ENCODE measurements at regions not wholly inside any gene's neighbourhood (a gene's known extent, or its start where the extent isn't known, plus 50 kb on each side); places are given as distances from the start of the nearest gene placed in this dataset.

- H3K9me3 ChIP-seq, result no peaks in the 10 kb centered on the region
- no peak overlapping the region for H3K4me3 ChIP-seq
- no peak for TF ChIP-seq POLR2A (IDR thresholded peaks at IDR 0.05)
- TF ChIP-seq POLR2AphosphoS5 (IDR thresholded peaks at IDR 0.05), result no peak
- no peak for TF ChIP-seq CTCF (IDR thresholded peaks at IDR 0.05)
- no peaks in the 10 kb centered on the region for H3K36me3 ChIP-seq
- 66% methylated on average over 2 of the region's 2 CpGs for WGBS
- H3K27ac ChIP-seq, result no peak overlapping the region
- intact Hi-C loops (cut with DNase I), result no loop called here
- H3K27me3 ChIP-seq (replicated peaks; ENCODE audit: insufficient read depth), result no peaks in the 10 kb centered on the region
- DNase-seq (ENCODE audit: low spot score), result no peak
- no peaks in the 10 kb centered on the region for H3K4me1 ChIP-seq (replicated peaks)
Measured at GRCh38 chr9:115362640-115363039, 244.7 kb upstream of the TNC start.

GRCh38 chr9:115364991-115365390 lies 247.0 kb upstream of the TNC start:
- 86% methylated on average over 4 of the region's 4 CpGs for WGBS
- H3K4me1 ChIP-seq (replicated peaks), result no peaks in the 10 kb centered on the region
- TF ChIP-seq POLR2A (IDR thresholded peaks at IDR 0.05) (no peak), POLR2AphosphoS5 (IDR thresholded peaks at IDR 0.05) (no peak), CTCF (IDR thresholded peaks at IDR 0.05) (no peak)
- no peak overlapping the region for H3K27ac ChIP-seq
- no peak for DNase-seq (ENCODE audit: low spot score)
- H3K9me3 ChIP-seq, result no peaks in the 10 kb centered on the region
- no peaks in the 10 kb centered on the region for H3K27me3 ChIP-seq (replicated peaks; ENCODE audit: insufficient read depth)
- intact Hi-C loops (cut with DNase I), result no loop called here
- no peaks in the 10 kb centered on the region for H3K36me3 ChIP-seq
- H3K4me3 ChIP-seq, result no peak overlapping the region

GRCh38 chr9:115367321-115367720 lies 249.4 kb upstream of the TNC start:
- intact Hi-C loops (cut with DNase I), result no loop called here
- Histone ChIP-seq H3K4me3 (no peak overlapping the region), H3K36me3 (no peaks in the 10 kb centered on the region), H3K4me1 (replicated peaks) (no peaks in the 10 kb centered on the region), H3K27ac (no peak overlapping the region), H3K27me3 (replicated peaks; ENCODE audit: insufficient read depth) (no peaks in the 10 kb centered on the region), H3K9me3 (no peaks in the 10 kb centered on the region)
- TF ChIP-seq POLR2A (IDR thresholded peaks at IDR 0.05) (no peak), POLR2AphosphoS5 (IDR thresholded peaks at IDR 0.05) (no peak), CTCF (IDR thresholded peaks at IDR 0.05) (no peak)
- DNase-seq (ENCODE audit: low spot score), result no peak
- WGBS, result 93% methylated on average over 4 of the region's 4 CpGs

GRCh38 chr9:115367780-115368525 lies 250.0 kb upstream of the TNC start:
- Histone ChIP-seq H3K9me3 (no peaks in the 10 kb centered on the region), H3K4me1 (replicated peaks) (no peaks in the 10 kb centered on the region), H3K27me3 (replicated peaks; ENCODE audit: insufficient read depth) (no peaks in the 10 kb centered on the region), H3K36me3 (no peaks in the 10 kb centered on the region), H3K4me3 (no peak overlapping the region), H3K27ac (no peak overlapping the region)
- no peak for TF ChIP-seq CTCF (IDR thresholded peaks at IDR 0.05)
- TF ChIP-seq POLR2AphosphoS5 (IDR thresholded peaks at IDR 0.05), result no peak
- TF ChIP-seq POLR2A (IDR thresholded peaks at IDR 0.05), result no peak
- WGBS, result 73% methylated on average over 2 of the region's 2 CpGs
- intact Hi-C loops (cut with DNase I), result no loop called here
- no peak for DNase-seq (ENCODE audit: low spot score)

- DNase-seq (ENCODE audit: low spot score), result peak; percentile 6
- no peaks in the 10 kb centered on the region for H3K9me3 ChIP-seq
- WGBS, result 10% methylated on average over 5 of the region's 5 CpGs
- no peaks in the 10 kb centered on the region for H3K36me3 ChIP-seq
- no peaks in the 10 kb centered on the region for H3K27me3 ChIP-seq (replicated peaks; ENCODE audit: insufficient read depth)
- no peaks in the 10 kb centered on the region for H3K4me1 ChIP-seq (replicated peaks)
- no peak overlapping the region for H3K4me3 ChIP-seq
- TF ChIP-seq CTCF (IDR thresholded peaks at IDR 0.05) (peak in 1 of 4 experiments; percentile 11), POLR2AphosphoS5 (IDR thresholded peaks at IDR 0.05) (peak; percentile 14), POLR2A (IDR thresholded peaks at IDR 0.05) (no peak)
- H3K27ac ChIP-seq, result peak overlapping the region in 1 of 2 donors; percentile 22
- intact Hi-C loops (cut with DNase I), result no loop called here
Measured at GRCh38 chr9:115369322-115369957, 251.5 kb upstream of the TNC start.

Data from prostate gland (tissue), 2 donors.